ENCODE measurements at regions not wholly inside any gene's neighbourhood (a gene's known extent, or its start where the extent isn't known, plus 50 kb on each side); places are given as distances from the start of the nearest gene placed in this dataset.

- TF ChIP-seq ZNF57 (CRISPR knock-in tag; IDR thresholded peaks at IDR 0.05) (no peak), NR3C1 (CRISPR knock-in tag; IDR thresholded peaks at IDR 0.05) (no peak), SRSF1 (IDR thresholded peaks at IDR 0.05; ENCODE audit: low read depth, low read length) (no peak), U2AF2 (optimal IDR thresholded peaks at IDR 0.05; ENCODE audit: low read depth, low read length) (no peak)
Observed at GRCh38 chr10:129055225-129055624, 411.8 kb upstream of the MGMT start.

Data from K562 (cell line).